ENCODE measurements at regions not wholly inside any gene's neighbourhood (a gene's known extent, or its start where the extent isn't known, plus 50 kb on each side); places are given as distances from the start of the nearest gene placed in this dataset.
A peak's percentile ranks its signal among the peaks of the same experiment; 100 is the strongest.

DNA sequence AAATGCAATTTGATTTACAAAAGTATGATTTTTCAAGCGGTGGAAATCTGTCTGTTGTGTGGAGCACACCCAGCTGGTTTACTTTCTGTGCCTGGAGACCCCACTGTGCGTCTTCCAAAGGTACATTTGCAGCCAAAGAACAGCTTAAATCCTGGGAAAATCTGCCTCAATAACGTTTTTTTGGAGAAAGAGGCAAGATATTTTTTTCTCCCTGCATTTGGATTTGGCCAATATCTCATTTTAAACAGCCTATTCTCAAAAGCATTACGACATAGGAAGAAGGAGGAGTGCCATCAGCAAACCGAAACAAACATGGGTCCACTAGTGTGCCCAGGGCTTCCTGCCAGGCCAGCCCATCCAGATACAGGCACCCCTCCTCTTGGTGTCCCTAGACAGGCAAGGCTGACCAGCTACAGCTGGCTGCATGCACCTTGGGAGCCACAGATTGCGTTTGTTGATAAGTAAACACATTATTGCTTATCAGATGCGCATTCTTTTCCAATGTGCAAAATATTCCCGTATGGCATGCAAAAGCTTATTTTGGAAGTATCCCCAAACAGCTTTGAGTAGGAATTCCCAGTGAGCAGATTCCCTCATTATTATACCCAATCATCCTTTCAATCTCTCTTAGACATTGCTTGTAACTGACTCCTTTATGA lies 184.5 kb upstream of the MARCKS start (continued):
- TF ChIP-seq EZH2phosphoT487 (IDR thresholded peaks at IDR 0.05; ENCODE audit: borderline replicate concordance, low read depth) (no peak), JUND (IDR thresholded peaks at IDR 0.05) (peak; percentile 42; the same call in 1 of the 2 replicates), NRF1 (IDR thresholded peaks at IDR 0.05; ENCODE audit: low read depth, low read length) (no peak), TCF12 (IDR thresholded peaks at IDR 0.05) (peak; percentile 81), NFIC (IDR thresholded peaks at IDR 0.05; ENCODE audit: borderline replicate concordance) (peak; percentile 50), SMC3 (IDR thresholded peaks at IDR 0.05; ENCODE audit: low read depth, low read length) (no peak), EP300 (IDR thresholded peaks at IDR 0.05; ENCODE audit: borderline replicate concordance in 1 of 2, low read depth in 1 of 2, low read length in 1 of 2) (peak in 1 of 2 experiments; percentile 60; a peak in 1 of 4 replicates), RFX5 (IDR thresholded peaks at IDR 0.05; ENCODE audit: low read length) (no peak), FOXM1 (IDR thresholded peaks at IDR 0.05; ENCODE audit: low read depth) (no peak), RCOR1 (IDR thresholded peaks at IDR 0.05; ENCODE audit: low read length) (peak; percentile 81), TAF1 (IDR thresholded peaks at IDR 0.05; ENCODE audit: borderline replicate concordance, low read depth, low read length) (no peak), FOXJ3 (CRISPR knock-in tag; IDR thresholded peaks at IDR 0.05) (0 out of 2 replicates have a peak, but pooled peaks have one; percentile 26), MEF2A (IDR thresholded peaks at IDR 0.05; ENCODE audit: borderline replicate concordance, low read depth) (no peak), RXRA (IDR thresholded peaks at IDR 0.05; ENCODE audit: borderline replicate concordance, low read depth) (no peak), ELF1 (IDR thresholded peaks at IDR 0.05) (no peak), YY1 (IDR thresholded peaks at IDR 0.05; ENCODE audit: low read depth) (no peak), FOSL2 (IDR thresholded peaks at IDR 0.05; ENCODE audit: borderline replicate concordance, low read depth) (no peak), POLR2AphosphoS5 (IDR thresholded peaks at IDR 0.05; ENCODE audit: low read depth, low read length) (no peak; the same call in 1 of the 2 replicates)
- TF ChIP-seq, protein P1, sequence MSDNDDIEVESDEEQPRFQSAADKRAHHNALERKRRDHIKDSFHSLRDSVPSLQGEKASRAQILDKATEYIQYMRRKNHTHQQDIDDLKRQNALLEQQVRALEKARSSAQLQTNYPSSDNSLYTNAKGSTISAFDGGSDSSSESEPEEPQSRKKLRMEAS (IDR thresholded peaks at IDR 0.05; ENCODE audit: low read depth) = no peak
- TF ChIP-seq, protein P2, sequence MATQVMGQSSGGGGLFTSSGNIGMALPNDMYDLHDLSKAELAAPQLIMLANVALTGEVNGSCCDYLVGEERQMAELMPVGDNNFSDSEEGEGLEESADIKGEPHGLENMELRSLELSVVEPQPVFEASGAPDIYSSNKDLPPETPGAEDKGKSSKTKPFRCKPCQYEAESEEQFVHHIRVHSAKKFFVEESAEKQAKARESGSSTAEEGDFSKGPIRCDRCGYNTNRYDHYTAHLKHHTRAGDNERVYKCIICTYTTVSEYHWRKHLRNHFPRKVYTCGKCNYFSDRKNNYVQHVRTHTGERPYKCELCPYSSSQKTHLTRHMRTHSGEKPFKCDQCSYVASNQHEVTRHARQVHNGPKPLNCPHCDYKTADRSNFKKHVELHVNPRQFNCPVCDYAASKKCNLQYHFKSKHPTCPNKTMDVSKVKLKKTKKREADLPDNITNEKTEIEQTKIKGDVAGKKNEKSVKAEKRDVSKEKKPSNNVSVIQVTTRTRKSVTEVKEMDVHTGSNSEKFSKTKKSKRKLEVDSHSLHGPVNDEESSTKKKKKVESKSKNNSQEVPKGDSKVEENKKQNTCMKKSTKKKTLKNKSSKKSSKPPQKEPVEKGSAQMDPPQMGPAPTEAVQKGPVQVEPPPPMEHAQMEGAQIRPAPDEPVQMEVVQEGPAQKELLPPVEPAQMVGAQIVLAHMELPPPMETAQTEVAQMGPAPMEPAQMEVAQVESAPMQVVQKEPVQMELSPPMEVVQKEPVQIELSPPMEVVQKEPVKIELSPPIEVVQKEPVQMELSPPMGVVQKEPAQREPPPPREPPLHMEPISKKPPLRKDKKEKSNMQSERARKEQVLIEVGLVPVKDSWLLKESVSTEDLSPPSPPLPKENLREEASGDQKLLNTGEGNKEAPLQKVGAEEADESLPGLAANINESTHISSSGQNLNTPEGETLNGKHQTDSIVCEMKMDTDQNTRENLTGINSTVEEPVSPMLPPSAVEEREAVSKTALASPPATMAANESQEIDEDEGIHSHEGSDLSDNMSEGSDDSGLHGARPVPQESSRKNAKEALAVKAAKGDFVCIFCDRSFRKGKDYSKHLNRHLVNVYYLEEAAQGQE (IDR thresholded peaks at IDR 0.05; ENCODE audit: low read depth, low read length) = no peak
- TF ChIP-seq, protein P3, sequence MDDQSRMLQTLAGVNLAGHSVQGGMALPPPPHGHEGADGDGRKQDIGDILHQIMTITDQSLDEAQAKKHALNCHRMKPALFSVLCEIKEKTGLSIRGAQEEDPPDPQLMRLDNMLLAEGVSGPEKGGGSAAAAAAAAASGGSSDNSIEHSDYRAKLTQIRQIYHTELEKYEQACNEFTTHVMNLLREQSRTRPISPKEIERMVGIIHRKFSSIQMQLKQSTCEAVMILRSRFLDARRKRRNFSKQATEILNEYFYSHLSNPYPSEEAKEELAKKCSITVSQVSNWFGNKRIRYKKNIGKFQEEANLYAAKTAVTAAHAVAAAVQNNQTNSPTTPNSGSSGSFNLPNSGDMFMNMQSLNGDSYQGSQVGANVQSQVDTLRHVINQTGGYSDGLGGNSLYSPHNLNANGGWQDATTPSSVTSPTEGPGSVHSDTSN (IDR thresholded peaks at IDR 0.05) = peak; percentile 36; the same call in 1 of the 2 replicates
- TF ChIP-seq, protein P4, sequence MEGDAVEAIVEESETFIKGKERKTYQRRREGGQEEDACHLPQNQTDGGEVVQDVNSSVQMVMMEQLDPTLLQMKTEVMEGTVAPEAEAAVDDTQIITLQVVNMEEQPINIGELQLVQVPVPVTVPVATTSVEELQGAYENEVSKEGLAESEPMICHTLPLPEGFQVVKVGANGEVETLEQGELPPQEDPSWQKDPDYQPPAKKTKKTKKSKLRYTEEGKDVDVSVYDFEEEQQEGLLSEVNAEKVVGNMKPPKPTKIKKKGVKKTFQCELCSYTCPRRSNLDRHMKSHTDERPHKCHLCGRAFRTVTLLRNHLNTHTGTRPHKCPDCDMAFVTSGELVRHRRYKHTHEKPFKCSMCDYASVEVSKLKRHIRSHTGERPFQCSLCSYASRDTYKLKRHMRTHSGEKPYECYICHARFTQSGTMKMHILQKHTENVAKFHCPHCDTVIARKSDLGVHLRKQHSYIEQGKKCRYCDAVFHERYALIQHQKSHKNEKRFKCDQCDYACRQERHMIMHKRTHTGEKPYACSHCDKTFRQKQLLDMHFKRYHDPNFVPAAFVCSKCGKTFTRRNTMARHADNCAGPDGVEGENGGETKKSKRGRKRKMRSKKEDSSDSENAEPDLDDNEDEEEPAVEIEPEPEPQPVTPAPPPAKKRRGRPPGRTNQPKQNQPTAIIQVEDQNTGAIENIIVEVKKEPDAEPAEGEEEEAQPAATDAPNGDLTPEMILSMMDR (IDR thresholded peaks at IDR 0.05) = no peak
- TF ChIP-seq, protein P5, sequence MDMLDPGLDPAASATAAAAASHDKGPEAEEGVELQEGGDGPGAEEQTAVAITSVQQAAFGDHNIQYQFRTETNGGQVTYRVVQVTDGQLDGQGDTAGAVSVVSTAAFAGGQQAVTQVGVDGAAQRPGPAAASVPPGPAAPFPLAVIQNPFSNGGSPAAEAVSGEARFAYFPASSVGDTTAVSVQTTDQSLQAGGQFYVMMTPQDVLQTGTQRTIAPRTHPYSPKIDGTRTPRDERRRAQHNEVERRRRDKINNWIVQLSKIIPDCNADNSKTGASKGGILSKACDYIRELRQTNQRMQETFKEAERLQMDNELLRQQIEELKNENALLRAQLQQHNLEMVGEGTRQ (IDR thresholded peaks at IDR 0.05; ENCODE audit: borderline replicate concordance, low read depth, low read length) = no peak

Measured in SK-N-SH (cell line).